ENCODE measurements at regions not wholly inside any gene's neighbourhood (a gene's known extent, or its start where the extent isn't known, plus 50 kb on each side); places are given as distances from the start of the nearest gene placed in this dataset.
A peak's percentile ranks its signal among the peaks of the same experiment; 100 is the strongest.
"Not testable (repeated sequence)": the region's sequence is repeated elsewhere in the genome, so short reads cannot be mapped to it uniquely, and the experiment has no call there.

- no peak for DNase-seq (ENCODE audit: low read depth, low spot score)
These were observed 341.3 kb upstream of the THBS1 start for GRCh38 chr15:39239562-39239961.

GRCh38 chr15:39242345-39242744 lies 338.5 kb upstream of the THBS1 start:
- no peak for DNase-seq (ENCODE audit: low read depth, low spot score)

GRCh38 chr15:39243396-39243795 lies 337.5 kb upstream of the THBS1 start:
- no peak for DNase-seq (ENCODE audit: low read depth, low spot score)

GRCh38 chr15:39244776-39245175 lies 336.1 kb upstream of the THBS1 start:
- DNase-seq (ENCODE audit: low read depth, low spot score) = no peak

GRCh38 chr15:39246523-39246922 lies 334.4 kb upstream of the THBS1 start:
- no peak for DNase-seq (ENCODE audit: low read depth, low spot score)

GRCh38 chr15:39247574-39247973 lies 333.3 kb upstream of the THBS1 start:
- DNase-seq (ENCODE audit: low read depth, low spot score) = no peak

GRCh38 chr15:39248204-39248603 lies 332.7 kb upstream of the THBS1 start:
- DNase-seq (ENCODE audit: low read depth, low spot score) = no peak

- DNase-seq (ENCODE audit: low read depth, low spot score) = no peak
These were observed 330.9 kb upstream of the THBS1 start for GRCh38 chr15:39250001-39250400.

- no peak for DNase-seq (ENCODE audit: low read depth, low spot score)
These were observed 330.3 kb upstream of the THBS1 start for GRCh38 chr15:39250460-39251186.

GRCh38 chr15:39251413-39252133 lies 329.3 kb upstream of the THBS1 start:
- peak; percentile 1 for DNase-seq (ENCODE audit: low read depth, low spot score)

- no peak for DNase-seq (ENCODE audit: low read depth, low spot score)
These were observed 328.8 kb upstream of the THBS1 start for GRCh38 chr15:39252134-39252470.

- no peak for DNase-seq (ENCODE audit: low read depth, low spot score)
These were observed 327.3 kb upstream of the THBS1 start for GRCh38 chr15:39253552-39253951.

- DNase-seq (ENCODE audit: low read depth, low spot score) = no peak
These were observed 326.7 kb upstream of the THBS1 start for GRCh38 chr15:39254181-39254580.

- no peak for DNase-seq (ENCODE audit: low read depth, low spot score)
These were observed 325.1 kb upstream of the THBS1 start for GRCh38 chr15:39255760-39256159.

- DNase-seq (ENCODE audit: low read depth, low spot score) = no peak
These were observed 320.5 kb upstream of the THBS1 start for GRCh38 chr15:39260391-39260790.

GRCh38 chr15:39260791-39261190 lies 320.1 kb upstream of the THBS1 start:
- no peak for DNase-seq (ENCODE audit: low read depth, low spot score)

GRCh38 chr15:39261397-39262183 lies 319.3 kb upstream of the THBS1 start:
- DNase-seq (ENCODE audit: low read depth, low spot score) = not testable (repeated sequence)

GRCh38 chr15:39262995-39263772 lies 317.7 kb upstream of the THBS1 start:
- DNase-seq (ENCODE audit: low read depth, low spot score) = not testable (repeated sequence)

- no peak for DNase-seq (ENCODE audit: low read depth, low spot score)
These were observed 315.6 kb upstream of the THBS1 start for GRCh38 chr15:39265261-39265660.

- no peak for DNase-seq (ENCODE audit: low read depth, low spot score)
These were observed 314.0 kb upstream of the THBS1 start for GRCh38 chr15:39266890-39267289.

GRCh38 chr15:39267685-39268084 lies 313.2 kb upstream of the THBS1 start:
- no peak for DNase-seq (ENCODE audit: low read depth, low spot score)

- DNase-seq (ENCODE audit: low read depth, low spot score) = no peak
These were observed 311.5 kb upstream of the THBS1 start for GRCh38 chr15:39269352-39269751.

Measured in activated naive CD8-positive, alpha-beta T cell treated with anti-CD3 and anti-CD28 coated beads, Interleukin-2, amount 50 U/mL, for 16 hours (primary cell).